Adrenal gland (tissue), 5 donors: ENCODE measurements at regions not wholly inside any gene's neighbourhood (a gene's known extent, or its start where the extent isn't known, plus 50 kb on each side); places are given as distances from the start of the nearest gene placed in this dataset.

Experiments used
- POLR2A ChIP-seq, 2 donors: fragments of 450-650 bp; IDR thresholded peaks; one replicate each; pipeline ENCODE4 v1.6.1; 2017; ENCODE audit warnings: antibody characterized with exemption in 2 of 2, mild to moderate bottlenecking in 2 of 2, moderate library complexity in 1 of 2
- TF ChIP-seq, protein P1 (sequence below), 6 experiments: fragments of 450-650 bp in 4 of 6; fragments of 200-600 bp in 2 of 6; sonication (generic) in 1 of 6; IDR thresholded peaks; 1 replicate in 5 of 6; 2 replicates in 1 of 6; pipeline versions ENCODE4 v1.5.1 to v1.8.0; 2016 to 2021; ENCODE audit warnings: antibody characterized with exemption in 6 of 6, mild to moderate bottlenecking in 2 of 6, moderate library complexity in 1 of 6
- donor health status: DM: no; HTN: no; CAD: no.

DNA sequence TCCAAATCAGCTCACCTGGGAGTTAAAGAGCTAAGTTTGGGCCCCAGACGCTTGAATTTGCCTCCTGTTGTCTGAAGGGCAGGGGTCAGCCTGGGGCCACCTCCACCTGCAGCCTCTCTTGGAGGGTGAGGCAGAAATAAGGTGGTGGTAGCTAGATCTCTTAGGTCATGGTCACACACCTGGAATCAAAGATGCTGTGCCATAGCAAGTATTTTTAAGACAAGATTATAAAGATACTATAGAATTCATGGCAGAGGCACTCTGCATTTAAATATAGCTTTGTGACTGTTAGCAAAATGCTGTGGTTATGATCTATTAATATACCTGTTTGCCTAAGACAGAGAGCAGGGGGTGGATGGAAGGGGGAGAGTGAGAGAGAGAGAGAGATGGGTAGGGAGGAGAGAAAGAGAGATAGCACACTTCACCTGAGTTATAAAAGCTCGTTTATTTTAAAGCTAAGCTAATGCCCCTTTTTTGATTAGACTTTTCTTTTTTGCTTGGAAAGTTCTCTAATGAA lies 242.7 kb downstream of the TMEM182 start:
- no peak for TF ChIP-seq POLR2A (IDR thresholded peaks at IDR 0.05)
- TF ChIP-seq, protein P1, sequence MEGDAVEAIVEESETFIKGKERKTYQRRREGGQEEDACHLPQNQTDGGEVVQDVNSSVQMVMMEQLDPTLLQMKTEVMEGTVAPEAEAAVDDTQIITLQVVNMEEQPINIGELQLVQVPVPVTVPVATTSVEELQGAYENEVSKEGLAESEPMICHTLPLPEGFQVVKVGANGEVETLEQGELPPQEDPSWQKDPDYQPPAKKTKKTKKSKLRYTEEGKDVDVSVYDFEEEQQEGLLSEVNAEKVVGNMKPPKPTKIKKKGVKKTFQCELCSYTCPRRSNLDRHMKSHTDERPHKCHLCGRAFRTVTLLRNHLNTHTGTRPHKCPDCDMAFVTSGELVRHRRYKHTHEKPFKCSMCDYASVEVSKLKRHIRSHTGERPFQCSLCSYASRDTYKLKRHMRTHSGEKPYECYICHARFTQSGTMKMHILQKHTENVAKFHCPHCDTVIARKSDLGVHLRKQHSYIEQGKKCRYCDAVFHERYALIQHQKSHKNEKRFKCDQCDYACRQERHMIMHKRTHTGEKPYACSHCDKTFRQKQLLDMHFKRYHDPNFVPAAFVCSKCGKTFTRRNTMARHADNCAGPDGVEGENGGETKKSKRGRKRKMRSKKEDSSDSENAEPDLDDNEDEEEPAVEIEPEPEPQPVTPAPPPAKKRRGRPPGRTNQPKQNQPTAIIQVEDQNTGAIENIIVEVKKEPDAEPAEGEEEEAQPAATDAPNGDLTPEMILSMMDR (IDR thresholded peaks at IDR 0.05), result no peak
